ENCODE measurements at regions not wholly inside any gene's neighbourhood (a gene's known extent, or its start where the extent isn't known, plus 50 kb on each side); places are given as distances from the start of the nearest gene placed in this dataset.
"Not testable (repeated sequence)": the region's sequence is repeated elsewhere in the genome, so short reads cannot be mapped to it uniquely, and the experiment has no call there.

DNA sequence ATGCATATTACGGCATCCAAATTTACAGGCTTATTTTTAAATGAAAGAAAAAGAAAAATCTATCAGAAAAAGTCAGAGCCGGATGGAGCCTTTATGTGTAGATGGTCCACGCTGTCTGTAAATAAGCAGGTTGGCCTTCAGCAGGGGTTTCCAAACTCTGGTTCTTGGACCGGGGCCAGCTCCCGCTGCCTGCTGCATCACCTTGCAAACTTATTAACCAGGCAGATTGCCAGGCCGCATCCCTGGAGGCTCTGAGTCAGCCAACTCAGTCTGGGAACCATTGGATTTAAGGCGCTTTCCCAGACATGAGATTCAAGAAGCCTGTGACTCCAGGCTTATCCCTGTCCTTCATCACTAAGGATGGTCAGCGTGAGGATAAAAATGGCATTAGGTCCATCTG is 212.4 kb downstream of the OPA1 start:
- peak; percentile 78 for DNase-seq

DNA sequence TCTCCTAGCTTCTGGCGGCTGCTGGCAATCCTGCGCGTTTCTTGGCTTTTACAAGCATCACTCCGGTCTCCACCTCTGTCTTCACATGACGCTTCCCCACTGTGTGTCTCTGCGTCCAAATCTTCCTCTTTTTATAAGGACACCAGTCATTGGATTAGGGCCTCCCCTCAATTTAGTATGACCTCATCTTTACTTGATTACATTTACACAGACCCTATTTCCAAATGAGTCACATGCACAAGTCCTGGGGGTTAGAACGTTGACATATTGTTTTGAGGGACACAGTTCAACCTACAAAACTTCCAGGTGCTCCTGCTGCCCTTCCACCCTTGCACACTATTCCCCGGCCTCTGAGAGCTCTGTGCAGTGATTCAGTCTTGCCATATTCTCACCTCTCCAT is 215.3 kb downstream of the OPA1 start:
- DNase-seq = no peak

DNA sequence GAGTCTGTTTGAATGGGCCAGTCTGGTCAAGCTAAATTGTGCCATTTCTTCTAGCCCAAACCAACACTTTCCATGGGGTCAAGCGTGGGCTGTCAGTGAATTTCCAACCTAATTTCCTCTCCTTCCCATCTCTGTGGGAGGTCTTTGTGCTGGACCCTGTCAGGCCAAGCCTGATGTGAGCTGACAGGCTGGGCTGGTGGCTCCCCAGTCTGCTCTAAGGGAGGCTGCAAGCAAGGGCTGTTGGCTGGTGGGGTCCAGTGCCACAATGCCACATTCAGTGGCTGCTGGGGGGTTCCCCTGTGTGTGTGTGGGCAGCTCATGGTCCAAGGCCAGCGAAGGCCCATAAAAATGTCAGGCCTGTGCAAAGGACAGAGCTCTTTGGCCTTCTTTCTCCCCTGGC is 216.1 kb downstream of the OPA1 start:
- DNase-seq = no peak

DNA sequence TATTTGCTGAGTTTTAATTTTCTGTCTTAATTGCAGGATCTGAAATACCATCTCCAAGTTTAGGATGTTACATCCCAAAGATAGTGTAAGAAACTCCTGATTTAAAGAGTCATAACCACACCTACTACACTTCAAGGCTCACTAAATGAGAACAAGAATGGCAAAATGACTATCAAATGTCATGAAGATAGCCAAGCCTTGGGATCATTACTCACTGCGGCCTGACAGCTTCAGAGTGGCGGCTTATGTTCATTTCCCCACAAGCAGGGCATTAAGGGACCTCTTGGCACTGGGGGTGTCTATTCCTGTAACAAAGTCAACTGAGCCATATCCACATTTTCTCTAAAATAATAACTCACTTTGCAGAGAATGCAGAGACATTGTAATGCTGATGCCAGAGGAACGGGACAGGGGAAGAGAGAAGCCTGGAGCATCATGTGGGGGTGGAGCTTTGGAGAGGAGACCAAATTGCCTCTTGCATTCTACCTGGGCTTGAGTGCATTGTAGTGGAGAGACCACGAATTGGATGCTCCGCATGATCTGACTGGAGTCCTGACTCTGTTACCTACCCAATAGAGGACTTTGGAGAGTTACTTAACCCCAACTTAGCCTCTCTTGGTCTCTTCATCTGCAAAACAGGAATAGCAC is 219.2 kb downstream of the OPA1 start:
- DNase-seq = no peak

DNA sequence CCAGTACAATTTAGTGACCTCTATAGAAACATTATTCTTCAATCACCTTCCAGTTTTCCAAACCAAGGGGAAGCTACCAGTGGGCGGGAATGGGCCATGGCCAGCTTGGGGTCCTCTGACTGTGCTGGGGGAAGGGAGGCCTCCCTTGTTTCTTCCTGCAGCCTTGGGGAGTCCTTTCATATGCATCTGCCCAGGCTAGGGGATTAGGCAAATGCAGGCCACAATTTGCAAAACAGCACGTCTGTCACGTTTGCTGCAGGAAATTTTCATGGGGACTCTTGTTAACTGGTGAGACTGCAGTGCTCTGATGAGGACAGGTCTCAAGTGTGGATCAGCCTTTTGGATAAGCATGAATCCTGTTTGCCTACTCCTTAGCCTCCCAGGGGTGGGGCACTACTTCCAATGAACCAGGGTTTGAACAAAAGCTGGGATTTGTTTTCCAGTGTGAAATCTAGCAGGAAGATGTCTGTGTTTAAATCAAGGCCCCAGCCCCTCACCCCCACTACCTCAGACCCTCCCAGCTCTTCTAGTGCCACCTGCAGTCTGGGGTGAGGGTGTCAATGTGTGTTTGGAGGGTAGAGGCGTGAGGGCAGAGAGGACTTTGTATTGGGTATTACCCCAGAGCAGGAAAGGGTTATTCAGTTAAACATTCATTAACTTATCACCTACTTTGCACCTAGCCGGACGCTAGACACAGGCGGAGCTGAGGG is 219.9 kb downstream of the OPA1 start:
- no peak for DNase-seq

DNA sequence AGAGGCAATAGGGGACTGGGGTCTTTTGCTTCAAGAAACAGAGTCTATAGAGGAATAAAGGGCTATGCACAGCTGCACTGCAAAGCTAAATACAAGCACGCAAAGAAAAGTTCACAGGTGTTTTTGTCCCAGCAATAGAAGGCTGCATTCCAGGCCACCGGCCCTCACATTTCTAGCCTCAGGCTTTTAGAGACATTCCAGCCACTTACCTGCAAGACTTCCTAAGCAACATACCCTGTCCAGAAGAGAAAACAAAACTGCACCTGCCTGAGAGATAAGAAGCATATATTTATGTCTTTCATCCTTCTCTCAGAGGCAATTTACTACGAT is 220.5 kb downstream of the OPA1 start:
- DNase-seq = no peak

DNA sequence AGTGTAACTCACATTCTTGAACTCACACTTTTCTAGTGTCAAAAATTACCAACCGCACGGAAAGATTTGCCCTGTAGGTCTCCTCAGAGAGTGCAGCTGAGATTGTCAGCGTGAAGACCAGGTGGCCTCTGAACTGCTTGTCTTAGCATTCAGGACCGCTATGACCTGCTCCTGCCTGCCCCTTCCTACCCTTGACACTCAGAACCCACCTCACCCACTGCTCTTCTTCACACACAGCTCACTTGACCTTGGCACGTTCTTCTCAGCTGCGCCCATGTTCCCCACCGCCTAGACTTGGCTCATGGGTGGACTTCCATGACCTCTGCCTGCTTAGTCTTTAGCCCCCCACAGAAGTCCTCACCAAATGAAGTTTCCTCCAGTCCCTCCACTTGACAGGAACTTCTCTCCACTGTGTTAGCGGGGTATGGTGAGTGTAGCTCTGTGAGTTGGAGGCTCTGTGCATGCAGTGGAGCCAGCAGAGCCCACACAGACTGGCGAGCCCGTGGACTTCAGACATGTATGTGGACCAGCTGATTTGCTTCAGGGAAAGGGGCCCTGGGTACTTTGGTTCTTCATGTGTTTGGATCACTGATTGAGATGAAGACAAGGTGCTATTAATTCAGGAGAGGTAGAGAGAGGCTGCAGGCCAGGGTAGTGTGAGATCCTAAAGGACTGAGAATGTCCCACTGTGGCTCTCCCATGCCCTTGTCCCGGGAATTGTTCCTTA is 221.3 kb downstream of the OPA1 start:
- DNase-seq = no peak

DNA sequence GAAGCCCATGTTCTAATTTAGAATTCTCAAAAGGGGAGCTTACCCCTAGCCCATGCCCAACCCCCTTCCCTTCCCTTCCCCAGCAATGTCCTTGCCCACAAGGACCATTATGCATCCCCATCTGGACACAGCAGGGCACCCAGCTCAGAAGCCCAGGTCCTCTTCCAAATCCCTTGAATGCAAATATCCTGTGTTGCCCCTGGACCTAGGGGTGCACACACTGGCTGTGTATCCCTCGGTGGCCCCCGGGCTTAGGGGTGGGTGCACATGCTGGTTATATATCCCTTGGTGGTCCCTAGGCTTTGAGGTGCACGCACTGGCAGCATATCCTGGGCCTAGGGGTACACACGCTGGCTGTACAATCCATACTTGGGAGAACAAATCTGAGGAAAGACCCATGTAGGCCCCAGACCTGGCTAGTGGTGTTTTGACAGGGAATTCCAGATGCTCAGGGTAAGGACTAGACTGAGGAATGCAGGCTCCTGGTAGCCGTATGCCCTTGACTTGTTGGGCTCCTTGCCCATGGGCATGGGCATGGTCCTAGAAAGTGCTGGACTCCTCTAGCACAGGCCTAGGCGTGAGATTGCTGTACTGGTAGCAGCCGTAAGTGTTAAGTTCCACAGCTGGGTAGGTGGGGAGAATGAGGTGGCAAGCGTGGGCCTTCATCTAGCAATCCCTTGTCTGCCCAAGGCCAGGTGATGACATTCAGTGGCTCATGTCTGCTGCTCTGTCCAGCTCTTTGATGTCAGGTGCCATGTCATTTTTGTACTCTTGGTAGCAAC is 222.4 kb downstream of the OPA1 start:
- DNase-seq = no peak

DNA sequence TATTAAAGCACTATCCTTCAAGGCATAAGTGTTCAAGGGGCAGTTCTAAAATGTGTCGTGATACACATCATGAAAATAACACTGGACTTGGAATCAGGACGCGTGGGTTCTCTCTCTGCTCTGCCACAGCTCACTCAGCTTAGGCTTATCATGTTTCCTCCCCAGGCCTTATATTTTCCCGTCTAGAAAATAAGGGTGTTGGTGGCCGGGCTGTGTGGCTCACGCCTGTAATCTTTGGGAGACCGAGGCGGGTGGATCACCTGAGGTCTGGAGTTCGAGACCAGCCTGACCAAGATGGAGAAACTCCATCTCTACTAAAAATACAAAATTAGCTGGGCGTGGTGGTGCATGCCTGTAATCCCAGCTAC is 223.0 kb downstream of the OPA1 start:
- DNase-seq = no peak

DNA sequence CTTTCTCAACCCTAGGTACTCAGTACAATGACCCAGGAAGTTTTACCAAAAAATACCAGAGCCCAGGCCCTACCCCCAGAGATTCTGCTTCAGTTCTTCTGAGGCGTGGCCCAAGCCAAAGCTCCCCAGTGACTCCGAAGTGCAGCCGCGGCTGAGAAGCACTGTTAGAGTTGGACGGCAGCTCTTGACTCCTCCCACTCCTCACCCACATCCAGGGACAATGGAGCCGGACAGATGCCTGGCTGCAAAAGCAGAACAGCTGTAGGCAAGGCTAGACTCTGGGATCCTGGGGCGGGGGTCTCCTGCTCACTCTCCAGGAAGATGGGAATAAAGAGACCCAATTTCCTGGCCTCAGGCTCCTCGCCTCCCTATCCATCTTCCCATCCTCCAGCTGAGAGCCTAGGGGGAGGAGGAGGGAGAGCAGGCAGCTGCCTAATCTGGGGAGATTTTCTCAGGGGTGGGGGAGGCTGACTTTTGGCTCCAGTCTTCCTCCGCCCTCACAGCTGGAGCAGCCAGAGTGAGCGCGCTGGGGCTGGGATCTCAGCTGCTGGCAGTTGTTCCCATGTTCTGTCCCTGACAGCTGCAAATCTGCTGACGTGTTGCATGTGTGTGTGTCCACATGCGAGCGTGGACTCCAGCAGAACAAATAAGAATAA is 223.8 kb downstream of the OPA1 start:
- DNase-seq = peak; percentile 83

DNA sequence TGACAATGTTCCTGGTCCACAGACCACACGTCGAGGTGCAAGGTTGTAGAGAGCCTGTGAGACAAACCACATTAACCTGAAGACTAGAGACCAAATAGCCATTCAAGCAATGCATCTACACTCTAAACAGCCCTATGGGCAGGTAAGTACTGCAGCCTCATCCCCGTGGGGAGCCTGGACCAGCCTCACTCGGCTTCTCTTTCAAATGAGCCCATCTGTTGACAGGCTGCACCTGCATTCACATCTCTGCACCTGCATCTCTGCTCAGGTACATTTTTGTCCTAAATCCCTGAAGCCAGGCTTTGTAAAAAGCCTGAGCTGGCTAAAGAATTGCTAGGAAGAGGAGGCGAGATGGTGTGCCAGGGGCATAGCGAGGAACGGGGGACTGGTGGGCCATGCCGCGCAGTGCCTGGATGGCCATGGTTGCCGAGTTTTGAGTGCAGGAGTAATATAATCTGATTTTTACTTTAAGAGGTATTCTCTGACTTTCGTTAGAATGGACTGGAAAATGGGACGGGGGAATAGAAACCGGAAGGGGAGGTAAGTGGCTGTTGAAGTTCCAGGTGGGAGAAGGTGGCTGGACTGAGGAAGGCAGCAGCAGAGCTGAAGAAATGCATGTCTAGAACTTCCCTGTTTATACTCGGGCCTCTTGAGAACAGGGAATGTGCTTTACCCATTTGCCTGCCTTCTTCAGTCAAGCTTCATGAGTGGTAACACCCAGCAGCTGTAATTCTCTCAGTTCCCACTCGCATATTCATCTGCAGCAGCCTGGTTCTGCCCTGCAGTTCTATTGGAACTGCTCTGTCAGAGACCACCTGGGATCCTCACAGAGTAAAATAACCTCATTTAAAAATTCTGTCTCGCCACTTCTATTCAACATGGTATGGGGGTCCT is 226.4 kb downstream of the OPA1 start:
- no peak for DNase-seq

DNA sequence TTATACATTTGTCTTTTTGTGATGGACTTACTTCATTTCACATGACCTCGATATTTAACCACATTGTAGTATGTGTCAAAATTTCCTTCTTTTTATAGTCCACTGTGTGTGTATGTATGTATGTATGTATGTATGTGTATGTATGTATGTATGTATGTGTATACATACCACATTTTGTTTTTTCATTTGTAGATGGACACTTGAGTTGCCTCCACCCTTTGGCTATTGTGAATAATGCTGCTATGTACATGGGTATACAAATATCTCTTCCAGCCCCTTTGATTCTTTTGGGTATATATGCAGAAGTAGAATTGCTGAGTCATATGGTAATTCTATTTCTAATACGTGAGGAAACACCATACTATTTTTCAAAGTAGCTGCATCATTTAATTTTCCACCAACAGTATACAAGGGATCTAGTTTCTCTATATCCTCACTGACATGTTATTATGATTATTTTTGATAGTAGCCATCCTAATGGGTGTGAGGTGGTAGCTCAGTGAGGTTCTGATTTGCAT is 228.2 kb downstream of the OPA1 start:
- DNase-seq = no peak

DNA sequence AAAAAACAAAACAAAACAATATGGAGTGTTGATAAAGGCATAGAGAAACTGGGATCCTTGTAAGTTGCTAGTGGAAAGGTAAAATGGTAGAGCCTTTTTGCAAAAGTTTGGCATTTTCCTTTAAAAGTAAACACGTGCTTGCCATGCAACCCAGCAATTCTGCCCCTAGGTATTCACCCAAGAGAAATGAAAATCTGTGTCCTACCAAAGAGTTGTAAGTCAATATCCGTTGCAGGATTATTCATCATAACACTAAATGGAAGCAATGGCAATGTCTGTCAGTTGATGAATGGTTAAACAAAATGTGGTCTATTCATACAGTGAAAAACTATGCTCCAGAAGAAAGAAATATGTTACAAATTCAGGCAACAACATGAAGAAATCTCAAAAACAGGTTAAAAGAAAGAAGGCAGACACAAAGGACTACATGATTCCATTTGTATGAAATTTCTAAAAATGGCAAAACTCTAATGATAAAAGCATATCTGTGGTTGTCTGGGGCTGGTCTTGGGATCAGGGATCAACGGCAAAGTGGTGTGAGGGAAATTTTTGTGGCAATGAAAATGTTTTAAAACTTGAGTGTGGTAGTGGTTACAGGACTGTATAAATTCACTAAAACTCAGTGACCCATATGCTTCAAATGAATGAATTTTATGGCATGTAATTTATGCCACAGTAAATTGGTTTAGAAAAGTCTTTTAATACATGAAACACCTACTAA is 229.6 kb downstream of the OPA1 start:
- DNase-seq = no peak

DNA sequence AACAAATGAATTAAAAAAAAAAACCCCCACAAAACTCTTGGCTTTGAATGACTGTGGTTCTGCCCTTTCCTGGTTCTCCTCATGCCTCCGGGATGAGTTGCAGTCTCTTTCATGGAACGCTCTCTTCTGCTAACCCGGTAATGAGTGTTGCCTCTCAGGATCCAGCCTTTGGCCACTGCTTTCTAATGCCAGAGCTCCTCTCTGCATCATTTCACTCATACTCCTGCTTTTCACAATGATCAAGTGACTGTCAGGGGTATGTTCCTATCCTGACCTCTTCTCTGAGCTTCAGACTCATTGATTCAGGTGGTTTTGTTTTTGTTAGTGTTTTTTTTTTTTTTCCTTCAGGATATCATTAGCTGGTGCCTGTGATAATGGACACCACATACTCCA is 230.2 kb downstream of the OPA1 start:
- DNase-seq = not testable (repeated sequence)

DNA sequence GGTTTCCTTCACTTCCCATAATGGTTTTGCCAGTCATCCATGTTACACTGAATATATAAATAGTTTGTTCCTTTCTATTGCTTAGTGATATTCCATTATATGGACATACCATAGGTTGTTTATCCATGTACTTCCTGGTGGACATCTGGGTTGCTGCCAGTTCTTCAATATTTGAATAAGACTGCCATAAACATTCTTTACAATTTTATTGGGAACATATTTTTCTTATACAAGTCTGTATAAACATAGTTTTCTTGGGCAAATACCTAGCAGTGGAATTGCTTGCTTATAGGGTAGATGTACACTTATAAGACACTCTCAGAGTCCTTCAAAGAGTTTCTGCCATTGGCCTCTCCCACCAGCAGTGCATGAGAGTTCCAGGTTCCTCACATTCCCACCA is 231.4 kb downstream of the OPA1 start:
- DNase-seq = no peak

DNA sequence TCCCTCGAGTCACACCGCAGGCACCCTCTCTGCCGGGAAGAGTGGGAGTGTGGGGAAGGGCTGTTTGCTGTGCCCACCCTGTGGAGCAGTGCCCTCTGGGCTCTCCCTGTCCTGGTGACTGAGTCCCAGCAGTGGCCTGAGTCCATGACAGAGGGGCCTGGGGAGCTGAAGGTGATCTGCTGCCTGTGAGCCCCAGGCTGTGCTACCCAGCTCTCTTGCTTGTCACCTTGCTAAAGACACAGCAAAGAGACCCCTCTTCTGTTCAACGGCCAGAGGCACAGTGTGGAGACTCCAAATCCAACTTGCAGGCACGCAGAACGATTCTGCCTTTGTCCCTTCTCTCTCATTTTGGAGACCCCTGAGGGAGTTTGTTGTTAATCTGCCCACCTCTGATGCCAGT is 232.6 kb downstream of the OPA1 start:
- no peak for DNase-seq

DNA sequence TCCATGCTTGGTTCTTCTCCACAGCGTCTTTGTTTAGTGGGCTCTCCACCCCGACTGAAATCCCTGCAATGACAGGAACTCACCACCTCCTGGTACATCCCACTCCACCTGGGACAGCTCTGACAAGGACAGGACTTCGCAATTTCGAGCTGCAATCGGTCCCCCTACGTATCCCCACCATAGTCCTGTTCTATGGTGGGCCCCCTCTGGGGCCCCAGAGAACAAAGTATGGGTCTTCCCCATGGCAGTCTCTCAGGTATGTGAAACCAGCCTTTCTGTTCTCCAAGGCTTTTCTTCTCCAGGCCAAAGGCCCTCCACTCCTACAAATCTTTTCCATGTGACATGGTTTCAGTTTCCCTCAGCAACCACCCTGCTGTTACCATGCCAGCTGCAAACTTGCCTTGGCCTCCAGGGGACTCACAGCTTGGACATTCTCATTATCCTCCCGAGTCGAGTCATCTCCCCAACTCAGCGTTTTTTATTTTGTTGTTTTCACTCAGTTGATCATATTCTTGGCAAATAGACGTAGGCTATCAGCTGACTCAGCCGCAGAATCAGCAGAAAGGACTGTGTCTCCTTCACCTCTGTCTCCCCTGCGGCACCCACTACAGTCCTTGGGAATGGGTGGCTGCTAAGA is 233.3 kb downstream of the OPA1 start:
- DNase-seq = no peak

DNA sequence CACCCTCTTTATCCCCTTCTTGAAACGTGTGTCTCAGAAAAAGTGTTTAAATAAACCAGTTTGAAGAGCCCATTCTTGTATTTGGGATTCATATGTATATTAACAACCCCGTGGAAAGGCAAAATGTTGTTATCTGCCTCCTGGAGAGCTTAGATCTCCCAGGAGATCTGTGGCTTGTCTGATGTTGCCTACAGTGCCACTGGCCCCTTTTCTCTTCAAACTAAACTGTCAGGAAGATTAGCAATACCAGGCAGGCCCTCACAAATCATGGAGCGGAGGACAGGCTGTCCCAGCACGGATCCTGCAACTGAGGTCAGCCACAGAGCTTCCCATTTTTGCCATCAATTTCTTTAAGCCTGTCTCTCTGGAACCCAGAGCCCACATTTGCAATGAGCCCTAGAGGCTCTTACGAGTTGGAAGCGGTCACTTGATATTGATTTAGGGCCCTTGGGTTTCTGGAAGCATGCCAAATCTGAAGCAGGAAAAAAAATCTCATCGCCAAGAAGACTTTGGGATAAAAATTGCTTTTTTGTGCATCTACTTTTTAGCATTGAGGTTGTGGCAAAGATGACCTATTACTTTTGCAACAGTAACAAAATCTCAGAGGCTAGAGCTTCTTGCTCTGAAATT is 234.1 kb downstream of the OPA1 start:
- DNase-seq = no peak

DNA sequence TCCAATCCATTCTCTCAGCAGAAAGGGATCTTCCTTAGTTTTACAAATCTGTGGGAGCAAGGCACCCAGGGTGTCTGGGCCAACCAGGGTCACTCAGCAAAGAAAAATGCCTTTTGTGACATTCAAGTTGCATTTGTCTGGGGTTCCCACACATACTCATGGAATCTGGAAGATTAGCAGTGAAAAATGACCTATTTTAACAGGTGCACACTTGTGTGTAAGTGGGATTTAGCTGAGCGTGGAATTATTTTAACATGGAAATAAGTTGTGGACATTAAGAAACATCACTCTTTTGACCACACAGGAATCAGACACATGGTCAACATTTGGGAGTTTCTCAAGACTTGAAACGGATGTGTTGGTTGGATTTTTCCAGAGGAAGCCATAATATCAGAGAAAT is 234.9 kb downstream of the OPA1 start:
- no peak for DNase-seq

DNA sequence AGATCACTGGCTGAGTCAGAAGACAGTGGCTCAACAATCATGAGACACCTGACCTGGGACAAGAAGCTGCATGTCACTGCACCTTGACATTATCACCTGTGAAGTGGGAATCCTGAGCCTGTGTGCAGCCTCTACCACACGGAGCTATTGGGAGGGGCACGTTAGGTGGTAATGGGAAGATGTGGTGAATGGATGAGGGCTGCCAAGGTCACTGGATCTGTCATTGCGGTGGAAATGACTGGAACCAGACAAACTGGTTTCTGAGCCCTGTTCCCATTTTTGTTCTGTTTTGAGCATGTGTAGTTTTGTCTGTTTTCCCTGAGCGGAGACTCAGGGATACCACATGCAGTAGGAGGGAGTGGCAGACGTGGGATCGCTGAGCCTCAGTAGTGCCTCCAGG is 235.5 kb downstream of the OPA1 start:
- peak; percentile 78 for DNase-seq

Measured in DMS53 (cell line).